GM18909 (cell line): ENCODE measurements at regions not wholly inside any gene's neighbourhood (a gene's known extent, or its start where the extent isn't known, plus 50 kb on each side); places are given as distances from the start of the nearest gene placed in this dataset.

Experiments
- ATAC-seq: cut with Tn5 transposase; IDR thresholded peaks from one replicate; pipeline ENCODE4 v1.9.1; 2021; ENCODE audit warnings: mild to moderate bottlenecking; ENCODE audit not compliant: unreplicated experiment, poor library complexity

GRCh38 chr9:38201844-38202243 lies 132.8 kb upstream of the SHB start:
- ATAC-seq, result no peak

GRCh38 chr9:38200431-38200830 lies 131.4 kb upstream of the SHB start:
- ATAC-seq, result no peak

- ATAC-seq, result no peak
Measured at GRCh38 chr9:38198140-38198539, 129.1 kb upstream of the SHB start.

- ATAC-seq, result no peak
Measured at GRCh38 chr9:38196714-38197113, 127.7 kb upstream of the SHB start.

GRCh38 chr9:38195737-38196161 lies 126.7 kb upstream of the SHB start:
- ATAC-seq, result no peak

- ATAC-seq, result no peak
Measured at GRCh38 chr9:38194870-38195269, 125.8 kb upstream of the SHB start.

GRCh38 chr9:38192731-38193265 lies 123.8 kb upstream of the SHB start:
- no peak for ATAC-seq

GRCh38 chr9:38186404-38187115 lies 117.5 kb upstream of the SHB start:
- ATAC-seq, result no peak

- no peak for ATAC-seq
Measured at GRCh38 chr9:38185647-38186403, 116.8 kb upstream of the SHB start.

- no peak for ATAC-seq
Measured at GRCh38 chr9:38183994-38184568, 115.1 kb upstream of the SHB start.

- ATAC-seq, result no peak
Measured at GRCh38 chr9:38182321-38182720, 113.3 kb upstream of the SHB start.

- ATAC-seq, result no peak
Measured at GRCh38 chr9:38181866-38182265, 112.8 kb upstream of the SHB start.

GRCh38 chr9:38181232-38181631 lies 112.2 kb upstream of the SHB start:
- ATAC-seq, result no peak

- ATAC-seq, result no peak
Measured at GRCh38 chr9:38180656-38181055, 111.6 kb upstream of the SHB start.

GRCh38 chr9:38179965-38180364 lies 110.9 kb upstream of the SHB start:
- no peak for ATAC-seq

- ATAC-seq, result no peak
Measured at GRCh38 chr9:38178237-38178636, 109.2 kb upstream of the SHB start.

GRCh38 chr9:38177680-38178079 lies 108.7 kb upstream of the SHB start:
- ATAC-seq, result no peak

GRCh38 chr9:38176251-38176650 lies 107.2 kb upstream of the SHB start:
- ATAC-seq, result no peak

- ATAC-seq, result no peak
Measured at GRCh38 chr9:38175423-38175822, 106.4 kb upstream of the SHB start.

GRCh38 chr9:38172586-38172985 lies 103.6 kb upstream of the SHB start:
- ATAC-seq, result no peak

- ATAC-seq, result no peak
Measured at GRCh38 chr9:38171926-38172325, 102.9 kb upstream of the SHB start.
